Chondrocyte (in vitro differentiated cells): ENCODE measurements at regions not wholly inside any gene's neighbourhood (a gene's known extent, or its start where the extent isn't known, plus 50 kb on each side); places are given as distances from the start of the nearest gene placed in this dataset.

Source experiments
- DNase-seq: peaks from one replicate; pipeline ENCODE4 v3.0.0; 2021; ENCODE audit warnings: mixed read lengths, low spot score
- H3K27ac Mint-ChIP-seq: one replicate; pipeline ENCODE4 v1.8.0; 2021; ENCODE audit warnings: mild to moderate bottlenecking, moderate library complexity, mixed read lengths; ENCODE audit not compliant: unreplicated experiment
- H3K27me3 Mint-ChIP-seq: 2 replicates; pipeline ENCODE4 v1.8.0; 2021; ENCODE audit warnings: low read depth, mixed read lengths
- H3K36me3 Mint-ChIP-seq: 2 replicates; pipeline ENCODE4 v1.8.0; 2021; ENCODE audit warnings: low read depth, mixed read lengths
- H3K4me1 Mint-ChIP-seq: 2 replicates; pipeline ENCODE4 v1.8.0; 2021; ENCODE audit warnings: low read depth, mild to moderate bottlenecking, mixed read lengths
- H3K4me3 Mint-ChIP-seq: one replicate; pipeline ENCODE4 v1.8.0; 2021; ENCODE audit warnings: mild to moderate bottlenecking, moderate library complexity, mixed read lengths; ENCODE audit not compliant: unreplicated experiment
- H3K9me3 Mint-ChIP-seq: 2 replicates; pipeline ENCODE4 v1.8.0; 2021; ENCODE audit warnings: low read depth, mixed read lengths
- TF ChIP-seq, protein P1 (sequence below): fragments of 200-600 bp; sonication (generic); IDR thresholded peaks from 2 replicates; pipeline ENCODE4 v1.5.0; 2021; ENCODE audit warnings: antibody characterized with exemption, mild to moderate bottlenecking, moderate library complexity

DNA sequence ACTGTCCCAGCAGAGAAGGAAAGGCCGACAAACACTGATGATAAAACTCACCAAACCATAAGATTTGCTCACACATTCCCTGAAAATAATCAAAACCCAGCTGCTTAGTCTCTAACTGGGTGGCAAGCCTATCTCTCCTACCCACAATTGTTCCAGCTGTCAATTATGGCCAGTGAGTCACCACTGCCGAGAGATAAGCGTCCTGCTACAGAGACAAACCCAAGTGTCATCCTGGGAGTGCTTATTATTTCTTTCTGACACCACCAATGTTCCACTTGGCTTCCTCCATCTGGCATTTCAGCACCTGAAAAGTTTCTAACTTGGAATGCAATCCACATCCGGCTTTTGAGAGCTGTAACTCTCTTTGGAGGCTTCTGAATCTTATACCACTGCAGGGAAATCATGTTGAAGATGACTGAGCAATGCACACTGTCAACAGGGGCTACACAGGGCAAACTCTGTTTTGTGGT is 51.5 kb upstream of the VAV3 start:
- Mint-ChIP-seq H3K9me3 (peaks cover 3% of the 10 kb centered on the region), H3K4me1 (peaks cover 9% of the 10 kb centered on the region), H3K36me3 (no peaks in the 10 kb centered on the region), H3K27me3 (peaks cover 3% of the 10 kb centered on the region), H3K4me3 (no peak overlapping the region), H3K27ac (no peak overlapping the region)
- no peak for DNase-seq
- TF ChIP-seq, protein P1, sequence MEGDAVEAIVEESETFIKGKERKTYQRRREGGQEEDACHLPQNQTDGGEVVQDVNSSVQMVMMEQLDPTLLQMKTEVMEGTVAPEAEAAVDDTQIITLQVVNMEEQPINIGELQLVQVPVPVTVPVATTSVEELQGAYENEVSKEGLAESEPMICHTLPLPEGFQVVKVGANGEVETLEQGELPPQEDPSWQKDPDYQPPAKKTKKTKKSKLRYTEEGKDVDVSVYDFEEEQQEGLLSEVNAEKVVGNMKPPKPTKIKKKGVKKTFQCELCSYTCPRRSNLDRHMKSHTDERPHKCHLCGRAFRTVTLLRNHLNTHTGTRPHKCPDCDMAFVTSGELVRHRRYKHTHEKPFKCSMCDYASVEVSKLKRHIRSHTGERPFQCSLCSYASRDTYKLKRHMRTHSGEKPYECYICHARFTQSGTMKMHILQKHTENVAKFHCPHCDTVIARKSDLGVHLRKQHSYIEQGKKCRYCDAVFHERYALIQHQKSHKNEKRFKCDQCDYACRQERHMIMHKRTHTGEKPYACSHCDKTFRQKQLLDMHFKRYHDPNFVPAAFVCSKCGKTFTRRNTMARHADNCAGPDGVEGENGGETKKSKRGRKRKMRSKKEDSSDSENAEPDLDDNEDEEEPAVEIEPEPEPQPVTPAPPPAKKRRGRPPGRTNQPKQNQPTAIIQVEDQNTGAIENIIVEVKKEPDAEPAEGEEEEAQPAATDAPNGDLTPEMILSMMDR = no peak
